Adrenal gland (tissue), 9 donors: ENCODE measurements at regions not wholly inside any gene's neighbourhood (a gene's known extent, or its start where the extent isn't known, plus 50 kb on each side); places are given as distances from the start of the nearest gene placed in this dataset.

Experiments
- DNase-seq, 7 donors: peaks; one replicate each; pipeline ENCODE4 v3.0.0-alpha.2; 2019 to 2020
- H3K27ac ChIP-seq, 5 donors: fragments of 200-600 bp; sonication (generic) in 4 of 5; 1 replicate in 3 of 5; 2 replicates in 2 of 5; pipeline versions ENCODE4 v1.5.1 to v1.8.0; 2016 to 2020; ENCODE audit warnings: mild to moderate bottlenecking in 1 of 5
- H3K27me3 ChIP-seq: fragments of 200-600 bp; 2 replicates; pipeline ENCODE4 v1.8.0; 2021
- H3K36me3 ChIP-seq, 2 donors: fragments of 200-600 bp; replicated peaks in 1 of 2; 1 replicate in 1 of 2; 2 replicates in 1 of 2; pipeline versions ENCODE4 v1.5.1 to v1.8.0; 2018 to 2022
- H3K4me1 ChIP-seq, 2 donors: fragments of 200-600 bp; replicated peaks in 1 of 2; 1 replicate in 1 of 2; 2 replicates in 1 of 2; pipeline versions ENCODE4 v1.5.1 to v1.8.0; 2018 to 2021
- H3K4me3 ChIP-seq, 4 donors: fragments of 200-600 bp; sonication (generic) in 3 of 4; one replicate each; pipeline ENCODE4 v1.5.1; 2016 to 2018
- H3K9me3 ChIP-seq, 3 donors: fragments of 200-600 bp; sonication (generic) in 1 of 3; replicated peaks in 1 of 3; 1 replicate in 2 of 3; 2 replicates in 1 of 3; pipeline versions ENCODE4 v1.5.1 to v1.8.0; 2016 to 2021
- POLR2A ChIP-seq, 2 donors: fragments of 450-650 bp; IDR thresholded peaks; one replicate each; pipeline ENCODE4 v1.6.1; 2017; ENCODE audit warnings: antibody characterized with exemption in 2 of 2, mild to moderate bottlenecking in 2 of 2, moderate library complexity in 1 of 2
- WGBS, 4 donors: extraction: QIAGEN DNeasy Blood & Tissue Kit in 2 of 4; methylation state at CpG; one replicate each; pipeline versions ENCODE4 v1.1.5 to v1.1.7; 2013 to 2017; 5-methylcytosine and 5-hydroxymethylcytosine counted together
- intact Hi-C, 2 donors: fragments of 100-400 bp; cut with DNase I; formaldehyde crosslinking; loops; one replicate each; pipeline versions ENCODE4 v1.14.1 to v1.15.0; 2022 to 2023
- TF ChIP-seq, protein P1 (sequence below), 6 experiments: fragments of 450-650 bp in 4 of 6; fragments of 200-600 bp in 2 of 6; sonication (generic) in 1 of 6; IDR thresholded peaks; 1 replicate in 5 of 6; 2 replicates in 1 of 6; pipeline versions ENCODE4 v1.5.1 to v1.8.0; 2016 to 2021; ENCODE audit warnings: antibody characterized with exemption in 6 of 6, mild to moderate bottlenecking in 2 of 6, moderate library complexity in 1 of 6
- donor health status: healthy with polysubstance abuse.
- donor health status: Bipolar disorder and iron deficiency.
- donor health status: DM: yes; HTN: yes; CAD: no.
- donor health status: DM: no; HTN: no; CAD: no.
- donor health status: DM: no; HTN: no; CAD: no.

DNA sequence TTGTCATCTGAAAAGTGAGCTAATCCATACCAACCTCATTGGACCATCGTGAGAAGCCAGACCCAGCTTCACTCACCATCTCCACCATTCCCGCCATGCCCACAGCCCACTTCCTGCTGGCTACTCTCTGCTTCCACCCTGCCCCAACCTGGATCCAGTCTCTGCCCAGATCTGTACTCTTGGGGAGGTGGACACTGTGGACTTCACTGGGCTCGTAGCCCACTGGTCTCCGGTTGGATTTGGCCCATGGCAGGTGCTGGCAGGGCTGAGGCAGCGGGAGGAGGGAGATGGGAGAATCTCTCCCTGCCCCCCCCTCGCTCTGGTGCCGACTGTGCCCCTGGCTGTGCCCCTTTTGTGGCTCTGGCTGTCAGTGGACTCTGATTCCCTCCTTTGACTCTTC, 193.8 kb downstream of the ABHD5 start:
- H3K9me3 ChIP-seq, result no peaks in the 10 kb centered on the region
- no peak overlapping the region for H3K4me3 ChIP-seq
- no peaks in the 10 kb centered on the region for H3K4me1 ChIP-seq
- DNase-seq, result no peak
- H3K27me3 ChIP-seq, result no peaks in the 10 kb centered on the region
- TF ChIP-seq, protein P1, sequence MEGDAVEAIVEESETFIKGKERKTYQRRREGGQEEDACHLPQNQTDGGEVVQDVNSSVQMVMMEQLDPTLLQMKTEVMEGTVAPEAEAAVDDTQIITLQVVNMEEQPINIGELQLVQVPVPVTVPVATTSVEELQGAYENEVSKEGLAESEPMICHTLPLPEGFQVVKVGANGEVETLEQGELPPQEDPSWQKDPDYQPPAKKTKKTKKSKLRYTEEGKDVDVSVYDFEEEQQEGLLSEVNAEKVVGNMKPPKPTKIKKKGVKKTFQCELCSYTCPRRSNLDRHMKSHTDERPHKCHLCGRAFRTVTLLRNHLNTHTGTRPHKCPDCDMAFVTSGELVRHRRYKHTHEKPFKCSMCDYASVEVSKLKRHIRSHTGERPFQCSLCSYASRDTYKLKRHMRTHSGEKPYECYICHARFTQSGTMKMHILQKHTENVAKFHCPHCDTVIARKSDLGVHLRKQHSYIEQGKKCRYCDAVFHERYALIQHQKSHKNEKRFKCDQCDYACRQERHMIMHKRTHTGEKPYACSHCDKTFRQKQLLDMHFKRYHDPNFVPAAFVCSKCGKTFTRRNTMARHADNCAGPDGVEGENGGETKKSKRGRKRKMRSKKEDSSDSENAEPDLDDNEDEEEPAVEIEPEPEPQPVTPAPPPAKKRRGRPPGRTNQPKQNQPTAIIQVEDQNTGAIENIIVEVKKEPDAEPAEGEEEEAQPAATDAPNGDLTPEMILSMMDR (IDR thresholded peaks at IDR 0.05), result no peak
- no peak for TF ChIP-seq POLR2A (IDR thresholded peaks at IDR 0.05)
- H3K36me3 ChIP-seq, result no peaks in the 10 kb centered on the region
- no peak overlapping the region for H3K27ac ChIP-seq
- intact Hi-C loops, result no loop called here
- 93 to 94% (median 93%) methylated on average over 6 to 7 of the region's 7 CpGs for WGBS, 4 donors

DNA sequence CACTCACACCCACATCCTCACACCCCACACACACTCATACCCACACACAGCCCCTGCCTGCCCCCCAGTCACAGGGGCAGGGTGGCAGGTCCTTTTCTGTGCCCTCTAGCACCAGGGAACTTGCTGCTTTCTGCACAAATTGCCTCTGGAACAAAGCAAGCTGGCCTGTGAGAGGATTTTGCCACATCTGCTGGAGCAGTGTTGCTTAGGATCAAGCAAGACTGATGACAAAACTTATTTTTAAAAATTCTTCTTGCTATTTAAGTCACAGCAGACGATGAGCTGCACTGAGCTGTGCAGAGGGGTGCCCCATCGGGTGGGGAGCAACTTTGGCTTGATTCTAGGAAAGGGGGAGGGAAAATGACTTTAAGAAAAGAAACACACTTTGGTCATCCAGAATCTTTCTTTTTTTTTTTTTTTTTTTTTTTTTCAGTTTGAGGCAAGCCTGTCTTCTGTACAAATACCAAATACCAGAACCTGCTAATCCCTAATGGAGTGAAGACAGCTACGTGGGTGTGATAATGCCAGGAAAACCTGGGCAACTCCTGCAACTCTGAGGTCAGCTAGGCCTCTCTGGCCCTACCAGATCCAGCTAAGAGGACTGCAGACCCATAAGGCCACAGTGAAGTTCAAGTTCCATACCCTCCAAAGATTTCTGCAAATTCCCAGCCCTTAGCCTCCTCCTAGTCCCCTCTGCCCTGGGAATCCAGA, 195.3 kb downstream of the ABHD5 start:
- no peaks in the 10 kb centered on the region for H3K4me1 ChIP-seq
- no peak overlapping the region for H3K4me3 ChIP-seq
- H3K36me3 ChIP-seq, result no peaks in the 10 kb centered on the region
- no peaks in the 10 kb centered on the region for H3K9me3 ChIP-seq
- no peak for DNase-seq
- intact Hi-C loops, result no loop called here
- H3K27me3 ChIP-seq, result no peaks in the 10 kb centered on the region
- 76 to 82% (median 80%) methylated on average over 3 of the region's 3 CpGs for whole genome bisulfite sequencing, 4 donors
- TF ChIP-seq POLR2A (IDR thresholded peaks at IDR 0.05), result no peak
- TF ChIP-seq, protein P1 (IDR thresholded peaks at IDR 0.05), result no peak
- H3K27ac ChIP-seq, result no peak overlapping the region

DNA sequence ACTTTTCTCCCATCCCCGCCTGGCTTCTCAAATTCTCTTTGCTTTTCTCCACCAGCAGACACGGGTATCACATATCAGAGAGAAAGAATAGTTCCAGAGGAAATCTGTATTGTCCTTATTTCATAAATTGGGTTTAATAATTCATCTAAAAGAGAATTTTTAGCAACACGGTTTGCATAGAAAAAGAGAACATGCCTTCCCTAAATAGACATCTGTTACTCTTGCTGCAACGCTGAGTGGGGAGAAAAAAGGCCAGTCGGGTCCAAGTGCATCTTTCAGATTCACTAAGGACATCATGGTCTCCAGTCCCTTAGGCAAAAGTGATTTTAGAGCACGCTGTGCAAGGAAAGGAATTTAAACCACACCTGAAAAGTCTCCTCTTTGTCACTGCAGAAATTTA, 201.3 kb downstream of the ABHD5 start:
- TF ChIP-seq POLR2A (IDR thresholded peaks at IDR 0.05), result no peak
- TF ChIP-seq, protein P1 (IDR thresholded peaks at IDR 0.05), result no peak
- peaks cover 0 to 11% of the 10 kb centered on the region in 2 donors for H3K4me1 ChIP-seq

DNA sequence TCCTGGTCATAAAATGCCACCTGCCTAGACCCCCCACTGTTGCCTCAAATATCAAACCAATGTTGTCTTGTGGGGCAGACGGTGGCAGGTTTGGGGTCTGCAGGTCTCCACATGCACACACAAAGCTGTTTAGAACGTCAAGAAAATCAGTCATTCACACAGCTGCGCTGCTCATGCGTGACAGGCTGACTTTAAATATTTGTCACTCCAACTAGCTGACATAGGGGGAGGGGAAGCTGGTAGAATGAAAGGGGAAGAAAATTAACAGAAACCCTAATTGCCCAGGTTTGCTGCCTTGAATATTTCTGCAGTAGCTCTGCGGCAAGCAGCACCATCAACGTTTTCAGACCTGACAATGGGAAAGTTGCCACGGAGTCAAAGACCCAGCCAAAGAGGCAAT, 201.8 kb downstream of the ABHD5 start:
- Histone ChIP-seq H3K4me1 (peaks cover 0 to 11% of the 10 kb centered on the region in 2 donors), H3K27me3 (no peaks in the 10 kb centered on the region), H3K27ac (no peak overlapping the region), H3K4me3 (no peak overlapping the region), H3K9me3 (no peaks in the 10 kb centered on the region), H3K36me3 (no peaks in the 10 kb centered on the region)
- 26 to 37% (median 29%) methylated on average over 6 to 7 of the region's 7 CpGs for WGBS, 4 donors
- intact Hi-C loops, result no loop called here
- TF ChIP-seq, protein P1 (IDR thresholded peaks at IDR 0.05), result no peak
- no peak for TF ChIP-seq POLR2A (IDR thresholded peaks at IDR 0.05)
- no peak for DNase-seq

More for the DNA sequence above, 201.3 kb downstream of the ABHD5 start:
- intact Hi-C loops, result no loop called here
- Histone ChIP-seq H3K4me3 (no peak overlapping the region), H3K9me3 (no peaks in the 10 kb centered on the region), H3K27me3 (no peaks in the 10 kb centered on the region), H3K27ac (no peak overlapping the region), H3K36me3 (no peaks in the 10 kb centered on the region)
- no peak for DNase-seq
- WGBS, 4 donors, result 51 to 61% (median 60%) methylated on average over 6 of the region's 6 CpGs
